ENCODE measurements at regions not wholly inside any gene's neighbourhood (a gene's known extent, or its start where the extent isn't known, plus 50 kb on each side); places are given as distances from the start of the nearest gene placed in this dataset.

GRCh38 chr4:22574880-22575279, 59.0 kb upstream of the ADGRA3 start:
- TF ChIP-seq CTCF (IDR thresholded peaks at IDR 0.05), result no peak
- TF ChIP-seq POLR2A (IDR thresholded peaks at IDR 0.05), result no peak
